ENCODE measurements at regions not wholly inside any gene's neighbourhood (a gene's known extent, or its start where the extent isn't known, plus 50 kb on each side); places are given as distances from the start of the nearest gene placed in this dataset.

DNA sequence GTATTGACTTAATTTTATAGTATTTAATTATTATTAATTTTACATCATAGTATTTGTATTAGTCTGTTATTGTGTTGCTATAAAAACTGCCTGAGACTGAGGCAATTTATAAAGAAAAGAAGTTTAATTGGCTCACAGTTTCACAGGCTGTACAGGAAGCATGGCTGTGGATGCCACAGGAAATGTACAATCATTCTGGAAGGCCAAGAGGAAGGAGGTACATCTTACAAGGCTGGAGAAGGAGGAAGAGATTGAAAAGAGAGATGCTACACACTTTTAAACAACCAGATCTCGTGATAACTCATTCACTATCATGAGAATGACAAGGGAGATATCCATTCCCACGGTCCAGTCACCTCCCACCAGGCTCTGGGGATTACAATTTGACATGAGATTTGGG lies 2019.4 kb upstream of the PIK3C3 start:
- DNase-seq (ENCODE audit: low read depth, low spot score), result no peak

DNA sequence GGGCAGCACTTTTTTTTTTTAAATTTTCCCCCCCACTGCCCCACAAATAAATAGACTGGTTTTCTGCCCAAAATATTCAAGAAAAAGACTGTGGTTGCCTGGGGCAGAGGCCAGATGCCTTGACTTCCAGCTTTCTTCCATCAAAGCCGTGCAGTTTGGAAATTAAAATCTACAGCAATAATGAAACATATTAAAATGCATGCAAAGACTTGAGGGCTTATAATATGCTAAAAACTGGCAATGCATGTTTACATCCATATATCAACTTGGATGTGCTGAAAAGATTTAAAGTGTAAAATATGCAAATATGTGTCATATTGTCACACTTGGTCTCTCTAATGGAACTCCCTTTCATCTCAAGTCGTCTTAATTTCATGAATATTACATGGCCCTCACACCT lies 2036.2 kb upstream of the PIK3C3 start:
- no peak for DNase-seq (ENCODE audit: low read depth, low spot score)

DNA sequence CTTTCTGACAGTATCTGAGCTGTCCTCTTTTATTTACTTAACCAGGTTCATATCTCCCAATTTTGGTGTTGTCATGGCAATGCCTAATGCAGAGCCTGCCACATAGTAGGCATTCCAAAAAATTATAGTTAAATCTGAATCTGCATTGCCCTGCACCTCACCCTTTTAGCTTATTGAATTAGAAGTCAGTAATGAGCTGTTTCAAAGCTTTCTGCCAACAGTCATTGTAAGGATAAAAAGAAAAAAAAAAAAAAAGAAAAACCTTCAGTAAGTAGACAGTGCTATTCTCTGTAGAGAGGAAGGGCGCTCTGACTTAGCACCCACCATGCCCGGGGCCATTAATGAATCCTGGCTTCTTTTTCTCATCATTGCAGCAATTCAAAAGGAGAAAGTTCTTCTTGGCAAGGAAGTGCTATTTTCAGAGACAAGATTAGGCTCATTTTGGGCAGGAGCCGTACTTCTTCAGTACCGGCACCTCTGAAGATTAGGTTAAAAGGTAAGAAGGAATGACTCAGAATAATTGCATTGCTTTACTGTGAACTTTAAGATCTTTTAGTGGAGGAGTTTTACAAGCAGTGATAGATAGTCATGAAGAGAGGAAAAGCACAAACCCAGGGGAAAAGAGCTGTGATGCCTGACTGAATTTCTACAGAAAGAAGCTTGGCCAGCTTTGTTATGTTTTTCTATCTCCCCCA lies 2041.2 kb upstream of the PIK3C3 start:
- no peak for DNase-seq (ENCODE audit: low read depth, low spot score)

DNA sequence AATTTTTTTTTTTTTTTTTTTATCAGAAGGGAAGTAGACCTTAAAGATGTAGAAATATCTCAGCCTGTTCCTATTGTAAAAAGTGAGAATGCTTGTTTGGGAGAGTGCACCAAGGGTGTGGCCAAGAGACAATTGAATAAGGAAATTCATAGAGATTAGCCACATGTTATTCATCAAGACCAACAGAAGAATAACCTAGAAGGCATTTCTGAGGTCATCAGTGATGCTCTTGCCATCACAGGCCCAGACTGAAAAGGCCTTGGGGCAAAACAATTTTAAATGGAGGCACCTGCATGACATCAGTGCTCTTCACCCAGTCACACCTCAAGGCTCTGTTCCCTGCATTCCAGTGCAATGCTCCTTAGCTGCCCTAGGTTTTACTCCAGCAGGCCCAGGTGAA lies 2043.3 kb upstream of the PIK3C3 start:
- DNase-seq (ENCODE audit: low read depth, low spot score), result no peak

DNA sequence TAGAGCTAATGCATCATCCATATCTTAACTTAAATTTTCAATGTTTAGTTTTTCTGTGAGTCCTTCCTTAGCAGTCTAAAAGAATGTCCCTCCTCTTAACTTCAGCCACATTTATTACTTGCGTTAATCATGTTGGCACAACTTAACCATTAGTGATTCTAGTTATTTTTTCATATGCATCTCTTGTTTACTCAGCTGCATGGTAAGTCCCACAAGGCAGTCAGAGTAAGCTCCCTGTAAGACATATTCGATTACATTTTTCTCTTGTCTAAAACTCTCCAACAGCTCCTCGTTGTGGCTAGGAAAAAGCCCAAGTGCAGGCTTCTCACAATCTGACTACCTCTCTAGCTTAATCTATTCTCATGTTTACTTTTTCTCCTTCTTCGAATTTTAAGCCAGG lies 2045.3 kb upstream of the PIK3C3 start:
- DNase-seq (ENCODE audit: low read depth, low spot score), result peak; percentile 55

DNA sequence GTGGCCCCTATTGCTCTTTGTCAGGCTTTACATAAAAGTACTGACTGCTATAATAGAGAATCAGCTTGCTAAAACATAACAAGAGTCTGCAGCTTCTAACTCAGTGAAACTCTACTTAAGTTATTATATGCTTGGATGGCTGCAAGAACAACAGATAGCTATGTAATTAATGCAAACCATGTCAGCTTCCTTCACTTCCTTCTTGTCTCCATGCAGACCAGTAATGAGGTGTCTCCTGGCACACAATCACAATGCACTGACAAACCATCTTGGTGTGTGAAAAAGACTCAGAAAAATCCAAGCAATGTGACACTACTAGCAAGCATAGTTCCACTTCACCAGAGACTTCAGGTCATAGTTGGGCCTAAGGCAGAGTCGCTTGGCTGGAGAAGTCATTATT lies 2068.9 kb upstream of the PIK3C3 start:
- DNase-seq (ENCODE audit: low read depth, low spot score), result no peak

DNA sequence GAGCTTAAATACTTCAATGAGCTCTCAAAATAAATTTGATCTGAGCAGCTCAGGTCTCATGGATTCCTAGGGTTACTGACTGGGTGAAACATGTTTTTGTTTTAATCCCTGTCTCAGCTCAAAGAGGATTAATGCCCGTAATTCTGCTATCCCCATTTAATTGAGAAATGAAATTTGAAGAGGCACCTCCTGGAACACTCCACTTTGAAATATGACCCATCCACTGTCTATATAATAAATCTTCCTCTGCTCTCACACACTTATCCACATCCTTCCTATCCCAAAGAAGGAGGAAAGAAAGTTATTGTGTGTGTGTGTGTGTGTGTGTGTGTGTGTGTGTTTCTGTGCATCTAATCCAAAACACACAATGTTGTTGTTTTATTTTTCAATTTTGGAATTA lies 2082.4 kb upstream of the PIK3C3 start:
- no peak for DNase-seq (ENCODE audit: low read depth, low spot score)

DNA sequence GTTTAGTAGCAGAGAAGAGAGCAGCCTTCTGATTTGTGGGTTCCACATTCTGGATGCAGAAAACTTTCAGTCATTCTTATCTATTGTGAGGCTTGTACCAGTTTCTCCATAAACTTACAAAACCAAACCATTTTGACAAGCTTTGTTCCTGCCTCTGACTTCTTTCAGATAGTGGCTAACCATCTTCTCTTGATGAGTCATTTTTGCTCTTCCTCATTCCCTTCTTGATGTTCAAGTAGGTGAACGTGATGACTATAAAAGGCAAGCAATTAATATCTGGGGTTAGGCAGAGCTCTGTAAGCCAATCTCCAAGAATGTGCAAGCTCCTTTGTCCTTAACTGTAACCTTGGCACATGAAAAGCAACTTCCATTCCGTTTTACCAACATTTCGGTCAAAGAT lies 2083.1 kb upstream of the PIK3C3 start:
- no peak for DNase-seq (ENCODE audit: low read depth, low spot score)

DNA sequence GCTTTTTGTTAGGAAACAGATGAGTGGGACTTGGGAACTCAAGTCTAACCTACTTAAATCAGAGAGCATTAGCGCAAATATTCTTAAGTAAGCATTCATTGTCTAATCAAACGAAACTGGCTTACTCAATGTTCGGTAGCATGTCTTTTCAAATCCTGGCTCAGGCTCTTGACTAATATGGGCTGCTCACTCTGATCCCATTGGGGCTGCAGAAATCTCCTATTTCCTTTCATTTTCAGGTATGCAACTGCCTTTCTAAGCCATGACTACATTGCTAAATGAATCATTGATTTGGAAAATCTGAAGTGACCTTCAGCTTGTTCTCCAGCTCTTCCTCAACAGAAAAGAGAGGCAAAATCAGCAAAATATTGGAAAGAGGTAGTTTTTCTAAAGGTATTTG lies 2084.4 kb upstream of the PIK3C3 start:
- no peak for DNase-seq (ENCODE audit: low read depth, low spot score)

DNA sequence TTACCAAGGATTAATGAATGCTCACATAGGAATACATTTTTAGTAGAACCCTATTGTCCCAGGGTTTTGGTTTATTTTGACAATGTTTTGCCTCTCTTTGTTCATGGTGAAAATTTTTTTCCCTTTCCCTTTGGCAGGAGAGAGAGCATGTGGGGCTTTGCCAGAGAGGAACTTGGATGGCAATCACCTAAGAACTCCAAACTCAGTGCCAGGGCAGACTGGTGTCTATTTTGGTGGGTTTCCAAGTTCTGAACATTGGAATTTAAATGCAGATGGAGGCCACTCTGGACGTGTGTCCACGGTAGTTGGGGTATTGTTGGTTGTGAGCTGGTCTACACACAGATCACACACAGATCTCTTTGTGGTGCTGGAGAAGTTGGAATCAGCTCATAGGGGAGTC lies 2091.1 kb upstream of the PIK3C3 start:
- no peak for DNase-seq (ENCODE audit: low read depth, low spot score)

DNA sequence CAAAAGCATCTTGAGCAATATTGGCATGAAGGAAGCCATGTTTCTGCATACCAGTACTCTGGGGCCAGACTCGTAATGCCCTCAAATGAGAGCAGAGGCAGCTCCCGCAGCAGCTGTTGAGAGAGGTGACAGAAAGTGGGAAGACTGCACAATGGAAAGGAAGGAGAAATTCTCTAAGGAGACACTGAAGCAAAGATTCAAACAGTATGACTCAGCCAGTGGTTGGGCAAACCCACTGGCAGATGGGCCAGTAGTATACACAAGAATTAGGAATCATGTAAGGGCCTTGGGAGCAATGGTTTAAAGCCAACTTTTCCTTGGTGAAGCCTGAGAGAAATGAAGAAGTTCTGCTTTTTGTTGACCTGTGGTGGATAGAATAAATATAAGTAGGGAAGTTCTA lies 2092.7 kb upstream of the PIK3C3 start:
- no peak for DNase-seq (ENCODE audit: low read depth, low spot score)

DNA sequence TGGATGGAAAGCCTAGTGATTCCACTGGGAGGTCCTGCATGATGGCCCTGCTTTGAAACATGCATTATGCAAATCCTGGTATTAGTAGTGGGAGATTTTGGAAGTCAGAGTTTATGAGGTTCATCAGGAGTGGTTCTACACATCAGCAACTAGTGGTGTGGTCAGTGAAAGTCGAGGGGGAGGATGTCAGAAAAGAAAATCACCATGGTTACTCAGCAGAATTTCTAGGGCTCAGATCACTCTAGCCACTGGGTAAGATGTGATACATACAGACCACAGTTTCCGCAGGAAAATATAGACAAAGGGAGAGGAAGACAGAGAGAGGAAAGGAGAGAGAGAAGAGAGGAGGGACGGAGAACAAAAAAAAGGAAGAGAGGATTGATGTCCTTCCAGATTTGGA lies 2100.7 kb upstream of the PIK3C3 start:
- no peak for DNase-seq (ENCODE audit: low read depth, low spot score)

DNA sequence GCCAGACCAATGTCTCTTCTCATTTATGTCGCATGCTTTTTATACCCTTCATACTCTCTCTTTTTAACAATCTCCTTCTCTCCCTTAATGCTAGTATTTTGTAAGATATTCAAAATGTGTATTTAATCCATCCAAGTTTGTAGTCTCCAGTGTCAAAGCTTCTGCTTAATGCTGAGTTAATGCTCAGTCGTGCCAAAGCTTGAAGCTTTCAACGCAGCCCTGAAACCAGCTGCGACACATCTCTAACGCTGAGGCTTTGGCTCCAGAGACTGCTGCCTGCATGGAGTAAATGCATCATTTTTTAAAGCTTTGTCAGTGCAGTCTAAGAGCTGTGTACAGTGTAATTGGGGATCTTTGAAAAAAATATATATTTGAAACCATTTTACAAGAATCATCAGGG lies 2108.8 kb upstream of the PIK3C3 start:
- no peak for DNase-seq (ENCODE audit: low read depth, low spot score)

DNA sequence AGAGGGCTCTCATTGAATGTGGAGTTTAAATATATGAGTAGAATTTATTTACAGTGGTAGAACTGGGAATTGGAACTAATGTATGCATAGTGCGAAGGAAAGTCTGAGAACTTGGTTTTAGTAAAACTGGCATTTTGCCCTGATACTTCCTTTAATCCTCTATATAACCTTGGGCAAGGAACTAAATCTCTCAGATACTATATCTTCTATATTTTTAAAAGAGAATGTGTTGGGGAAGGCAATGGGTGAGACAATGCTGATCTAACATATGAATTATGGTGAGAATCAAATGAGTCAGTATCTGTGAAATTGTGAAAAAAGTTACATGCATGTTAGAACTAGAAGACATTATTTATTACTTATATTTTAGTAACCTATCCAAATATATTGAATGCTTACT lies 2109.4 kb upstream of the PIK3C3 start:
- DNase-seq (ENCODE audit: low read depth, low spot score), result no peak

DNA sequence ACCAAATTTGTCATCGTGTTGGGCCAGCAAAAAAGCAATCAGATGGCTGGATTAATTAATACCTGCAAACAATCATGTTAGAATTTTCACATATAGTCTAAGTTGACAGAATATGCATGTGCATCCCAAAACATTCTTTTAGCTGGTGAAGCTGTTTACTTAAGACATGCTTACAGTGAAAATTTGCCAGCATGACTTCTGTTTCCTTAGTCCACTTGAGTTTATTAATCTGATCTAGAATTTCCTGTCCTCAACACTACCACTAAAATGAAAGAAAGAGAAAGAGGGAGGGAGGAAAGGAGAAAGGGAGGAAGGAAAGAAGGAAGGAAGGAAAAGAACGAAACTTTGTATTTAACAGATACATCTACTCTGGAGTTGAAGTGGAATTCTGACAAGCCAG lies 2109.9 kb upstream of the PIK3C3 start:
- no peak for DNase-seq (ENCODE audit: low read depth, low spot score)

DNA sequence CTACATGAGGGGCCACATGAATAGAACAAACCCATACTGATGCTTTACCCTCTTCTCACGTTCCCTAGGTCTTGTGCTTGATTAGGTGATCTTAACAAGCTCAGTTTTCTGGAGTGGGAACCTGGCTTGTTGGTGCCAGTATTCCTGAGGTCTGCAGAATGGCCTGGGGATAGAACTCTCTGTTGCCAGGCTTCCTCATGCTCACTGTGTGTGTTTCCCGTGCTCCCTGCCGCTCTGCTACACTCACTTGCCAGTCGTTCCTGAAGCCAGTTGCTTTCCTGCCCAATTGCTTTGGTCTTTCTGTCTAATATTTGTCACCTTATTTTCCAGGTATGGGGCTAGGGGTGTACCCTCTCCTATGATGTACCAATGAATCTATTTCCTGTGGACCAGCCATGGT lies 2111.5 kb upstream of the PIK3C3 start:
- DNase-seq (ENCODE audit: low read depth, low spot score), result no peak

DNA sequence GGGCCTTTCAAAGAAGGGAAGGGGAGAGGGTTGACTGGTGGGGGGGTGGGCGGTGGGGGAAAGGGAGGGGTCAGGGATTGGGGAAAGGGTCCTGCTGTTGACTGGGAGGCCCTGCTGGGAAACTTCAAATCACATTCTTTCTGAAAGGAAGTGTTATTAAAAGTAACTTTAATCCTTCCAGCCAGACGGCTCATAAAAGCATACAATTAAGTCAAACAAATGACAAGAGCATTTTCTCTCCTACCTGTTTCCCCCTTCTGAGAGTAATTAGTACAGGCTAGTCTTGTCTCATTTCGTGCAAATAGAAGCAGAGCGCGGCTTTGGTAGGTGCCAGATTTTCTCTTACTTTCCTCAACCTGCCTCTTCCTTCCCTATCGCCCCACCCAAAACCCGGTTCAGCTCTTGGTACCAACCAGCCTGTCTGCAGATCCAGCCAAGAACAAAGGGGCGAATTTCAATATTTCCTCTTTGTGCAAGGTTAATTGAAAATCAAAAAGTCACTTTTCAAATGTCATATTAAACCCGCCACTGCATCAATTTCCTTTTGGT lies 2112.6 kb upstream of the PIK3C3 start:
- DNase-seq (ENCODE audit: low read depth, low spot score), result no peak

DNA sequence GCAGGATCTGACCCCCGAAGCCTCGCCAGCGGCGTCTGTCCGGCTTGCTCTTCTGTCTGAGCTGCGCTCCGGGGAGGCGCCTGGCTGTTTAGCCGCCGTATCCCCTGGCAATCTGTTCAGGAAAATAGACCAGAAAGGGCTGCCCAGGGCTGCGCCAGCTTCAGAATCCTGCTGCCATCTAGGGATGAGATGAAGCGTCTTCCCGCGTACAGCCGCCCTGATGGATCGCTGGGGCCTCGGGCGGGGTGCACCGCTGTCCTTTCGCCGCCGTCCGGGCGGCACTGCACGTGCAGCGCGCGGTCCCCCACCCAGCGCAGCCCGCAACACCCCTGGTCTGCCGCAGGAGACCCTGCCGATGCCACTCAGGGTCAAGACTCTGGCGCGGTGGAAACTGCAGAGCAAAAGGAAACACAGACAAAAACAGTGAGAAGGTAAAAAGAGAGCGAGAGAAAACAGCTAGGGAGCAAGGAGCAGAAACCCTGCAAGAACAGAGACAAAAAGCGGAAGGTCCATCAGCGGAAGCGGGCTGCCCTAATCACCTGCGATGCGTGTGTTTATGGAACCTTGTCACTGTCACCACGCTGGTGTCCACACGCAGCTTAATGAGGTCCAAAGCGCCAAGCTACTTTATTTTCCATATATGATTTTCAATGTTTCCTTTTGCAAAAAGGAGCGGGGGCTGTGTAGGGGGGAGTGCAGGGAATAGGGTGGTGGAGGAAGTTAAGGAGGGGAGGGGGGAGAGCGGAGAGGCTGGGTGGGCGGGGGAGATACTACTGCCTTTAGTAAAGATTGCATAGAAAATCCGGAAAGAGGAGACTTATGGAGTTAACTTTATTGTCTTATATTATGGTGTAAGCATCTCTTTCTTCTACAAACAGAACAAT lies 2113.3 kb upstream of the PIK3C3 start:
- DNase-seq (ENCODE audit: low read depth, low spot score), result peak; percentile 81

DNA sequence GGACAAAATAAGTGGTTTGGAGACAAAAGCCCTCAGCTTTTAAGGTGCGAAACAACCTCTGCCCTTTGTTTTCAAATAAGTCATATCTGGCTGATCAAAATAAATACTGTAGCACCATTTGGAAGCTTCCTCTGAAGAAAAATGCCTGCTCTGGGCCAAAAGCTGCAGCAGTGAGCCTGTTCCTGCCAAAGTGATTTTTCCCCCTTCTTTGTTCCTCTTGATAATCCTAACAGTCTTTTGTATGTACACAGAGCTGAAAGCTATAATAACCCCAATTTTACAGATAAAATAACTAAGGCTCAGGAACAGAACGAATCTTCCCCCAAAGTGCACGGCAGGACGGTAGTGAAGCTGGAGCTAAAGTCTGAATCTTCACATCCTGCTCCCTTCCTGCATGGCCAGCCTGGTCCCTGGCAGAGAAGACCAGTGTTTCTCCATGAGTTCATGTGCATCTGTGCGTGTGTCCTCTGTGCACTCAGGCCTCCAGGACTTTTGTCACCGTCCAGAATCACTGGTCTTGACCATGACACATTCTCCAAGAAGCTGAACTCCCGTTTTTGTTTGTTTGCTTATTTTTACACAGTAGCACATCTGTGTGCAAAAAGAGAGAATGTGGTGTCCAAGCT lies 2114.1 kb upstream of the PIK3C3 start:
- DNase-seq (ENCODE audit: low read depth, low spot score), result no peak

DNA sequence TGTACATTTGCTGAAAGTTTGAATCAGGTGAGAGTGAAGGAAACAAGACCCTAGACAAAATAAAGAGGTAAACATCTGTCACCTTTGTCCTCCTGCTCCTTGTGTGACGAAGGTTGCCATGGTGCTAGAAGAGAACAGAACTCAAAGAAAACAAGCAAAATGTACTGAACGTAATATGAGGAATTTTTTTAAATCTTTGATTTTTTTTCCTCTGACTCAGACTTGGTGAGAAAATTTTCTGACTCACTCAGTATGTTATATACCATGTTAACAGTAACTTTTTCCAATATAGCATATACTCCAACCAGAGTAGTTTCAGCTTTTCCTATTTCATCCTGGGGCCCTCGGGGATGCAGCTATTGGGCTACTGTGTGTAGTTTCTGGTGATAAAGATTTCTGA lies 2114.6 kb upstream of the PIK3C3 start:
- peak; percentile 70 for DNase-seq (ENCODE audit: low read depth, low spot score)

DNA sequence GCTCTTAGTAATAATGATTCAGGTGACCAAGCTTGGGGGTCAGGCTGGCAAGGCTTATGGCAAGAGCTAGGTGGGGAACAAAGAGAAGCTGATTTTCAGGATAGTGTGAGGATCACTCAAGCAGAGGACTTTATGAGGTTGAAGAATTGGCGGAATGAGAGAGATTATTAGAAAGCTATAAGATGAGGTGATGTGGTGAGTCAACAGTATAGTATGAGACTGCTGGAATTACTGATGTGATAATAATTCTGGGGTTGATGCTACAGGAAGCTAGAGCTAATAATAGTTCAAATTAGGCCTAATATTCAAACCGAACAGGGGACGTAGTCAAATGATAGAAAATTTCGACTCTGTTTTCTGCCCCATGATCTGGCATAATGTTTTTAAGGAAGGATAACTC lies 2115.3 kb upstream of the PIK3C3 start:
- no peak for DNase-seq (ENCODE audit: low read depth, low spot score)

DNA sequence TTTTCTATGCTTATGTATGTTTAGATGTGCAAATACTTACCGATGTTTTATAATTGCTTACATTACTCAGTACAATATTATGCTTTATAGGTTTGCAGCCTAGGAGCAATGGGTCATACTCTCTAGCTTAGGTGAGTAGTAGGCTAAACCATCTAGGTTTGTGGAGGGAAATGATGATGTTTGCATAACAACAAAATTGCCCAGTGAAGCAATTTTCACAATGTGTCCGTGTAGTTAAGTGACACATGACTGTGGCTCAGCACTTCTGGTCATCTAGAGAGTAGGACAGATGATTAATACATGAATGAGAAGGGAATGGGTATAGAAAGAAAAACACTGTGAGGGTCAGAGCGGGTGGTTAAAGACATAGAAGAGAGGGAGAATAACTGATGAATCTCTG lies 2116.2 kb upstream of the PIK3C3 start:
- DNase-seq (ENCODE audit: low read depth, low spot score), result no peak

Data from smooth muscle cell of the brain vasculature (primary cell).